HL-60 (cell line): ENCODE measurements at regions not wholly inside any gene's neighbourhood (a gene's known extent, or its start where the extent isn't known, plus 50 kb on each side); places are given as distances from the start of the nearest gene placed in this dataset.

Experiments used
- DNase-seq, 2 experiments: peaks; one replicate each; pipeline ENCODE4 v3.0.0-alpha.2; 2010 to 2020; ENCODE audit warnings: low read depth in 1 of 2, low spot score in 1 of 2
- H3K27ac ChIP-seq: fragments of 250-450 bp; sonication (Bioruptor Pico); replicated peaks from 2 replicates; pipeline ENCODE4 v1.5.1; 2020; ENCODE audit warnings: mild to moderate bottlenecking, moderate library complexity
- H3K27me3 ChIP-seq: fragments of 250-450 bp; sonication (Bioruptor Pico); 2 replicates; pipeline ENCODE4 v1.5.1; 2021; ENCODE audit warnings: mild to moderate bottlenecking, moderate library complexity; ENCODE audit not compliant: insufficient read depth, poor library complexity, severe bottlenecking
- H3K4me3 ChIP-seq: replicated peaks from 2 replicates; pipeline ENCODE4 v1.5.1; 2011; ENCODE audit warnings: mild to moderate bottlenecking, control low read depth, low read length; ENCODE audit not compliant: insufficient read depth
- CTCF ChIP-seq: IDR thresholded peaks from one replicate; pipeline ENCODE4 v1.5.1; 2011; ENCODE audit warnings: low read length, control low read depth, inconsistent platforms; ENCODE audit not compliant: insufficient read depth
- GABPA ChIP-seq: IDR thresholded peaks from 2 replicates; pipeline ENCODE4 v1.6.1; 2012; ENCODE audit warnings: low read depth
- POLR2AphosphoS5 ChIP-seq: IDR thresholded peaks from 2 replicates; pipeline ENCODE4 v1.6.1; 2012; ENCODE audit warnings: low read depth
- REST ChIP-seq: IDR thresholded peaks from 2 replicates; pipeline ENCODE4 v1.6.1; 2012; ENCODE audit warnings: low read depth; ENCODE audit not compliant: insufficient replicate concordance
- SPI1 ChIP-seq: IDR thresholded peaks from 2 replicates; pipeline ENCODE4 v1.6.1; 2012; ENCODE audit warnings: low read depth, mild to moderate bottlenecking, borderline replicate concordance

- TF ChIP-seq SPI1 = no peak
- DNase-seq = no peak
- H3K27me3 ChIP-seq = no peaks in the 10 kb centered on the region
- no peak overlapping the region for H3K27ac ChIP-seq
- H3K4me3 ChIP-seq = no peak overlapping the region
Observed at GRCh38 chr5:168176251-168176650, 115.2 kb upstream of the WWC1 start.

- no peaks in the 10 kb centered on the region for H3K27me3 ChIP-seq
- H3K4me3 ChIP-seq = no peak overlapping the region
- no peak overlapping the region for H3K27ac ChIP-seq
- DNase-seq = no peak
- no peak for TF ChIP-seq POLR2AphosphoS5
- no peak for TF ChIP-seq SPI1
- no peak for TF ChIP-seq CTCF
- TF ChIP-seq GABPA = no peak
- TF ChIP-seq REST = no peak
Observed at GRCh38 chr5:168176941-168177340, 114.5 kb upstream of the WWC1 start.

GRCh38 chr5:168177831-168178450 is 113.5 kb upstream of the WWC1 start:
- no peak for TF ChIP-seq REST
- no peak for TF ChIP-seq POLR2AphosphoS5
- TF ChIP-seq SPI1 = no peak
- TF ChIP-seq CTCF = no peak
- DNase-seq = no peak
- H3K27me3 ChIP-seq = no peaks in the 10 kb centered on the region
- H3K27ac ChIP-seq = no peak overlapping the region
- no peak overlapping the region for H3K4me3 ChIP-seq

GRCh38 chr5:168179192-168179593 is 112.3 kb upstream of the WWC1 start:
- H3K27me3 ChIP-seq = no peaks in the 10 kb centered on the region
- H3K27ac ChIP-seq = no peak overlapping the region
- no peak overlapping the region for H3K4me3 ChIP-seq
- DNase-seq = no peak
- no peak for TF ChIP-seq CTCF
- no peak for TF ChIP-seq GABPA
- no peak for TF ChIP-seq REST
- TF ChIP-seq POLR2AphosphoS5 = no peak
- no peak for TF ChIP-seq SPI1
